ENCODE measurements at regions not wholly inside any gene's neighbourhood (a gene's known extent, or its start where the extent isn't known, plus 50 kb on each side); places are given as distances from the start of the nearest gene placed in this dataset.

GRCh38 chr6:133833949-133834359, 55.0 kb upstream of the TCF21 start:
- TF ChIP-seq POLR2AphosphoS5 (IDR thresholded peaks at IDR 0.05) = no peak
- TF ChIP-seq CTCF (IDR thresholded peaks at IDR 0.05) = no peak
